RWPE1 (cell line): ENCODE measurements at regions not wholly inside any gene's neighbourhood (a gene's known extent, or its start where the extent isn't known, plus 50 kb on each side); places are given as distances from the start of the nearest gene placed in this dataset.
A peak's percentile ranks its signal among the peaks of the same experiment; 100 is the strongest.

Source experiments
- CTCF ChIA-PET: fragments of 350-600 bp; sonication (Branson Sonifier 250); formaldehyde crosslinking; extraction: SDS; loops from one replicate; lab custom pipeline; 2021; lab: Yijun Ruan, JAX
- POLR2A ChIA-PET: fragments of 400-600 bp; formaldehyde crosslinking; extraction: SDS; loops from one replicate; lab custom pipeline; 2020; ENCODE audit warnings: antibody characterized with exemption; ENCODE audit not compliant: low non-redundant PET; lab: Yijun Ruan, JAX
- DNase-seq: peaks from one replicate; pipeline ENCODE4 v3.0.0; 2012; ENCODE audit warnings: low spot score
- H3K27ac ChIP-seq: fragments of 450-650 bp; 2 replicates; pipeline ENCODE4 v1.5.1; 2017
- CTCF ChIP-seq: fragments of 450-650 bp; conservative IDR thresholded peaks from 2 replicates; pipeline ENCODE4 v1.5.1; 2017; ENCODE audit warnings: low read depth, mild to moderate bottlenecking

GRCh38 chr16:76941113-76941512, 249.9 kb upstream of the MON1B start:
- TF ChIP-seq CTCF = no peak
- POLR2A ChIA-PET = no interaction called here
- no peak for DNase-seq
- no peak overlapping the region for H3K27ac ChIP-seq
- CTCF ChIA-PET = interaction anchor here (0.6 kb wide), 1 partner anchor 483 kb away, joined by 4 read pairs; no protein-coding TSS in a partner anchor

- ChIA-PET CTCF (no interaction called here), POLR2A (no interaction called here)
- DNase-seq = no peak
- H3K27ac ChIP-seq = no peak overlapping the region
- no peak for TF ChIP-seq CTCF
Observed at GRCh38 chr16:76942089-76942488, 248.9 kb upstream of the MON1B start.

GRCh38 chr16:76943921-76944320, 247.1 kb upstream of the MON1B start:
- no peak for DNase-seq
- POLR2A ChIA-PET = no interaction called here
- no peak overlapping the region for H3K27ac ChIP-seq
- CTCF ChIA-PET = interaction anchor here (0.6 kb wide), 1 partner anchor 506 kb away, joined by 3 read pairs; no protein-coding TSS in a partner anchor
- no peak for TF ChIP-seq CTCF

- TF ChIP-seq CTCF = no peak
- ChIA-PET CTCF (no interaction called here), POLR2A (no interaction called here)
- no peak overlapping the region for H3K27ac ChIP-seq
- peak; percentile 75 for DNase-seq
Observed at GRCh38 chr16:76946879-76947278, 244.1 kb upstream of the MON1B start.

- TF ChIP-seq CTCF = no peak
- ChIA-PET POLR2A (no interaction called here), CTCF (no interaction called here)
- H3K27ac ChIP-seq = no peak overlapping the region
- DNase-seq = no peak
Observed at GRCh38 chr16:76947749-76948148, 243.2 kb upstream of the MON1B start.

GRCh38 chr16:76955629-76956028, 235.4 kb upstream of the MON1B start:
- no peak for TF ChIP-seq CTCF
- CTCF ChIA-PET = interaction anchor here (0.7 kb wide), 1 partner anchor 245 kb away, joined by 3 read pairs; no protein-coding TSS in a partner anchor
- POLR2A ChIA-PET = no interaction called here
- H3K27ac ChIP-seq = no peak overlapping the region
- peak; percentile 35 for DNase-seq
